GM10266 (cell line): ENCODE measurements at regions not wholly inside any gene's neighbourhood (a gene's known extent, or its start where the extent isn't known, plus 50 kb on each side); places are given as distances from the start of the nearest gene placed in this dataset.

Experiments
- DNase-seq: peaks from one replicate; pipeline ENCODE4 v3.0.0; 2012; ENCODE audit errors: extremely low spot score
- CTCF ChIP-seq: IDR thresholded peaks from 2 replicates; pipeline ENCODE4 v1.5.1; 2012; ENCODE audit warnings: mild to moderate bottlenecking, low read depth; ENCODE audit not compliant: control insufficient read depth, insufficient read depth; ENCODE audit errors: missing control alignments

GRCh38 chr6:170166511-170167122 lies 124.3 kb downstream of the DLL1 start:
- no peak for DNase-seq

GRCh38 chr6:170165471-170166117 lies 125.3 kb downstream of the DLL1 start:
- TF ChIP-seq CTCF = no peak
- no peak for DNase-seq

More at GRCh38 chr6:170166511-170167122, 124.3 kb downstream of the DLL1 start:
- TF ChIP-seq CTCF = no peak

- no peak for DNase-seq
- TF ChIP-seq CTCF = no peak
Observed at GRCh38 chr6:170165085-170165470, 125.8 kb downstream of the DLL1 start.

- no peak for DNase-seq
- no peak for TF ChIP-seq CTCF
Observed at GRCh38 chr6:170164271-170164900, 126.5 kb downstream of the DLL1 start.

GRCh38 chr6:170163405-170164170 lies 127.3 kb downstream of the DLL1 start:
- DNase-seq = no peak
- no peak for TF ChIP-seq CTCF

- no peak for TF ChIP-seq CTCF
- no peak for DNase-seq
Observed at GRCh38 chr6:170162775-170163404, 128.0 kb downstream of the DLL1 start.
